ENCODE measurements at regions not wholly inside any gene's neighbourhood (a gene's known extent, or its start where the extent isn't known, plus 50 kb on each side); places are given as distances from the start of the nearest gene placed in this dataset.

GRCh38 chr16:72284042-72284789 is 112.3 kb upstream of the PMFBP1 start:
- Mint-ChIP-seq H3K9me3 (no peaks in the 10 kb centered on the region), H3K4me1 (no peaks in the 10 kb centered on the region), H3K27me3 (no peaks in the 10 kb centered on the region), H3K4me3 (no peak overlapping the region), H3K36me3 (peaks cover 6% of the 10 kb centered on the region), H3K27ac (no peak overlapping the region)
- ATAC-seq (ENCODE audit: low read depth) (no peak), DNase-seq (no peak)
- POLR2A ChIA-PET: interaction anchor here (0.7 kb wide), 1 partner anchor 26 kb away, joined by 3 read pairs; no protein-coding TSS in a partner anchor

GRCh38 chr16:72282362-72282761 is 110.4 kb upstream of the PMFBP1 start:
- no peaks in the 10 kb centered on the region for H3K9me3 Mint-ChIP-seq
- H3K27ac Mint-ChIP-seq: no peak overlapping the region
- ATAC-seq (ENCODE audit: low read depth) (no peak), DNase-seq (no peak)
- POLR2A ChIA-PET: no interaction called here
- H3K36me3 Mint-ChIP-seq: peaks cover 6% of the 10 kb centered on the region
- H3K4me3 Mint-ChIP-seq: no peak overlapping the region
- H3K27me3 Mint-ChIP-seq: no peaks in the 10 kb centered on the region
- no peaks in the 10 kb centered on the region for H3K4me1 Mint-ChIP-seq

GRCh38 chr16:72278301-72278700 is 106.3 kb upstream of the PMFBP1 start:
- Mint-ChIP-seq H3K4me3 (no peak overlapping the region), H3K36me3 (peaks cover 2% of the 10 kb centered on the region), H3K9me3 (no peaks in the 10 kb centered on the region), H3K4me1 (no peaks in the 10 kb centered on the region), H3K27me3 (no peaks in the 10 kb centered on the region), H3K27ac (no peak overlapping the region)
- DNase-seq: no peak
- POLR2A ChIA-PET: no interaction called here
- ATAC-seq (ENCODE audit: low read depth): no peak

- ATAC-seq (ENCODE audit: low read depth): no peak
- no peaks in the 10 kb centered on the region for H3K27me3 Mint-ChIP-seq
- no peaks in the 10 kb centered on the region for H3K4me1 Mint-ChIP-seq
- no peak overlapping the region for H3K27ac Mint-ChIP-seq
- POLR2A ChIA-PET: no interaction called here
- H3K36me3 Mint-ChIP-seq: peaks cover 2% of the 10 kb centered on the region
- no peak overlapping the region for H3K4me3 Mint-ChIP-seq
- DNase-seq: no peak
- no peaks in the 10 kb centered on the region for H3K9me3 Mint-ChIP-seq
Measured at GRCh38 chr16:72277749-72278148, 105.8 kb upstream of the PMFBP1 start.

GRCh38 chr16:72271699-72272240 is 99.8 kb upstream of the PMFBP1 start:
- Mint-ChIP-seq H3K9me3 (no peaks in the 10 kb centered on the region), H3K4me1 (no peaks in the 10 kb centered on the region), H3K4me3 (no peak overlapping the region), H3K27ac (no peak overlapping the region), H3K27me3 (no peaks in the 10 kb centered on the region), H3K36me3 (no peaks in the 10 kb centered on the region)
- DNase-seq (no peak), ATAC-seq (ENCODE audit: low read depth) (no peak)
- POLR2A ChIA-PET: no interaction called here

- Mint-ChIP-seq H3K4me3 (no peak overlapping the region), H3K27me3 (no peaks in the 10 kb centered on the region), H3K4me1 (no peaks in the 10 kb centered on the region), H3K27ac (no peak overlapping the region), H3K36me3 (no peaks in the 10 kb centered on the region), H3K9me3 (no peaks in the 10 kb centered on the region)
- DNase-seq (no peak), ATAC-seq (ENCODE audit: low read depth) (no peak)
- POLR2A ChIA-PET: no interaction called here
Measured at GRCh38 chr16:72270531-72270930, 98.6 kb upstream of the PMFBP1 start.

GRCh38 chr16:72266836-72267235 is 94.9 kb upstream of the PMFBP1 start:
- ATAC-seq (ENCODE audit: low read depth) (no peak), DNase-seq (no peak)
- POLR2A ChIA-PET: no interaction called here
- no peaks in the 10 kb centered on the region for H3K4me1 Mint-ChIP-seq
- no peak overlapping the region for H3K4me3 Mint-ChIP-seq
- H3K27me3 Mint-ChIP-seq: no peaks in the 10 kb centered on the region
- H3K27ac Mint-ChIP-seq: no peak overlapping the region
- H3K9me3 Mint-ChIP-seq: no peaks in the 10 kb centered on the region
- H3K36me3 Mint-ChIP-seq: no peaks in the 10 kb centered on the region

GRCh38 chr16:72264771-72265170 is 92.8 kb upstream of the PMFBP1 start:
- Mint-ChIP-seq H3K4me3 (no peak overlapping the region), H3K36me3 (no peaks in the 10 kb centered on the region)

GRCh38 chr16:72262711-72263110 is 90.8 kb upstream of the PMFBP1 start:
- H3K27me3 Mint-ChIP-seq: peaks cover 10% of the 10 kb centered on the region

More at GRCh38 chr16:72264771-72265170, 92.8 kb upstream of the PMFBP1 start:
- no peak overlapping the region for H3K27ac Mint-ChIP-seq
- ATAC-seq (ENCODE audit: low read depth) (no peak), DNase-seq (no peak)
- POLR2A ChIA-PET: no interaction called here
- no peaks in the 10 kb centered on the region for H3K4me1 Mint-ChIP-seq
- peaks cover 2% of the 10 kb centered on the region for H3K27me3 Mint-ChIP-seq
- no peaks in the 10 kb centered on the region for H3K9me3 Mint-ChIP-seq

GRCh38 chr16:72261127-72261526 is 89.2 kb upstream of the PMFBP1 start:
- DNase-seq: no peak
- Mint-ChIP-seq H3K4me3 (no peak overlapping the region), H3K36me3 (no peaks in the 10 kb centered on the region), H3K27me3 (peaks cover 10% of the 10 kb centered on the region), H3K4me1 (no peaks in the 10 kb centered on the region), H3K9me3 (peaks cover under 1% of the 10 kb centered on the region), H3K27ac (no peak overlapping the region)
- POLR2A ChIA-PET: no interaction called here
- ATAC-seq (ENCODE audit: low read depth): no peak

More at GRCh38 chr16:72262711-72263110, 90.8 kb upstream of the PMFBP1 start:
- POLR2A ChIA-PET: no interaction called here
- DNase-seq (no peak), ATAC-seq (ENCODE audit: low read depth) (no peak)
- no peaks in the 10 kb centered on the region for H3K9me3 Mint-ChIP-seq
- H3K4me3 Mint-ChIP-seq: no peak overlapping the region
- H3K36me3 Mint-ChIP-seq: no peaks in the 10 kb centered on the region
- no peak overlapping the region for H3K27ac Mint-ChIP-seq
- no peaks in the 10 kb centered on the region for H3K4me1 Mint-ChIP-seq

GRCh38 chr16:72256398-72257066 is 84.6 kb upstream of the PMFBP1 start:
- Mint-ChIP-seq H3K27me3 (peaks cover 10% of the 10 kb centered on the region), H3K9me3 (peaks cover 2% of the 10 kb centered on the region), H3K4me3 (no peak overlapping the region), H3K27ac (no peak overlapping the region), H3K4me1 (no peaks in the 10 kb centered on the region), H3K36me3 (no peaks in the 10 kb centered on the region)
- DNase-seq (no peak), ATAC-seq (ENCODE audit: low read depth) (no peak)
- POLR2A ChIA-PET: no interaction called here

- H3K4me3 Mint-ChIP-seq: no peak overlapping the region
- ATAC-seq (ENCODE audit: low read depth) (no peak), DNase-seq (no peak)
- H3K4me1 Mint-ChIP-seq: no peaks in the 10 kb centered on the region
- H3K36me3 Mint-ChIP-seq: no peaks in the 10 kb centered on the region
- peaks cover 2% of the 10 kb centered on the region for H3K9me3 Mint-ChIP-seq
- H3K27ac Mint-ChIP-seq: no peak overlapping the region
- POLR2A ChIA-PET: no interaction called here
- peaks cover 10% of the 10 kb centered on the region for H3K27me3 Mint-ChIP-seq
Measured at GRCh38 chr16:72255786-72256185, 83.8 kb upstream of the PMFBP1 start.

- no peak for ATAC-seq (ENCODE audit: low read depth)
- H3K27me3 Mint-ChIP-seq: no peaks in the 10 kb centered on the region
- H3K27ac Mint-ChIP-seq: no peak overlapping the region
- peaks cover 31% of the 10 kb centered on the region for H3K4me1 Mint-ChIP-seq
- POLR2A ChIA-PET: no interaction called here
- H3K9me3 Mint-ChIP-seq: no peaks in the 10 kb centered on the region
- peaks cover 16% of the 10 kb centered on the region for H3K36me3 Mint-ChIP-seq
- no peak for DNase-seq
- H3K4me3 Mint-ChIP-seq: no peak overlapping the region
Measured at GRCh38 chr16:72247821-72248253, 75.9 kb upstream of the PMFBP1 start.

GRCh38 chr16:72246423-72246822 is 74.5 kb upstream of the PMFBP1 start:
- Mint-ChIP-seq H3K36me3 (peaks cover 16% of the 10 kb centered on the region), H3K27me3 (no peaks in the 10 kb centered on the region), H3K27ac (peak overlapping the region; percentile 83), H3K4me1 (peaks cover 31% of the 10 kb centered on the region), H3K9me3 (no peaks in the 10 kb centered on the region), H3K4me3 (peak overlapping the region; percentile 67)
- POLR2A ChIA-PET: interaction anchor here (0.6 to 1.1 kb wide), 3 partner anchors 142 to 418 kb away, joined by 3 read pairs; no protein-coding TSS in a partner anchor
- DNase-seq (no peak), ATAC-seq (ENCODE audit: low read depth) (peak; percentile 92)

Measured in activated naive CD8-positive, alpha-beta T cell treated with anti-CD3 and anti-CD28 coated beads, Interleukin-2, amount 10 ng/mL, durations not matched to agents 7 days and 5 days (primary cell).